Testis (tissue), 2 donors: ENCODE measurements at regions not wholly inside any gene's neighbourhood (a gene's known extent, or its start where the extent isn't known, plus 50 kb on each side); places are given as distances from the start of the nearest gene placed in this dataset.

Experiments used
- DNase-seq: peaks from one replicate; pipeline ENCODE4 v3.0.0-alpha.2; 2019
- H3K27ac ChIP-seq, 2 donors: fragments of 200-600 bp; sonication (generic); one replicate each; pipeline ENCODE4 v1.5.1; 2019
- H3K27me3 ChIP-seq: fragments of 200-600 bp; sonication (generic); one replicate; pipeline ENCODE4 v1.5.1; 2019
- H3K36me3 ChIP-seq: fragments of 200-600 bp; sonication (generic); one replicate; pipeline ENCODE4 v1.5.1; 2017; ENCODE audit warnings: low read depth; ENCODE audit errors: missing control alignments
- H3K4me1 ChIP-seq: fragments of 200-600 bp; sonication (generic); one replicate; pipeline ENCODE4 v1.5.1; 2019
- H3K4me3 ChIP-seq, 2 donors: fragments of 200-600 bp; sonication (generic); one replicate each; pipeline ENCODE4 v1.5.1; 2017 to 2019
- H3K9me3 ChIP-seq: fragments of 200-600 bp; sonication (generic); one replicate; pipeline ENCODE4 v1.5.1; 2017
- POLR2A ChIP-seq: fragments of 450-650 bp; IDR thresholded peaks from one replicate; pipeline ENCODE4 v1.6.1; 2017; ENCODE audit warnings: antibody characterized with exemption, mild to moderate bottlenecking, moderate library complexity
- WGBS, 2 donors: methylation state at CpG; one replicate each; pipeline ENCODE4 v1.1.5; 2018; 5-methylcytosine and 5-hydroxymethylcytosine counted together
- intact Hi-C: fragments of 100-400 bp; cut with DNase I; formaldehyde crosslinking; loops from one replicate; pipeline ENCODE4 v1.15.1; 2023; ENCODE audit warnings: low total_unique reads
- TF ChIP-seq, protein P1 (sequence below), 3 experiments: fragments of 450-650 bp in 2 of 3; fragments of 200-600 bp in 1 of 3; sonication (generic) in 1 of 3; IDR thresholded peaks; one replicate each; pipeline ENCODE4 v1.5.1; 2016 to 2019; ENCODE audit warnings: antibody characterized with exemption in 3 of 3, mild to moderate bottlenecking in 2 of 3, moderate library complexity in 1 of 3

DNA sequence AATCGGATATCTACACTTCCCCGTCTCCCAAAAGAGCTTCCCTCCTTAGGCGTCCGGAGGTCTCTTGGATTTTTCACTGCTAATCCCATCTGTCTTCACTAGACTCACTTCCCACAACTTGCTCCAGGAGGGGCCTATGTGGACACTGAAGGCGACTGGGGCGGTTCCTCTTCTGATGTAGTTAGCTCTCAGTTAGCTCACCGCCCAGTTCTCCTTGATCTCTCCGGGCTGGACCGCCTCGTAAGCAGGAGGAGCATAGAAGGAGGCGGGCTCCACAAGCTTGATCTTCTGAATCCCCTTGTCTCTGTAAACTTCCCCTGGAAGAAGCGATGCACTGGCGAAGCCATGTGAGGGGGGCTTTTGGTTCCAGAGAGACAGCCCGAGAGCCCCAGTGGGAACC lies 112.0 kb upstream of the SELENOP start:
- no peak for TF ChIP-seq POLR2A
- TF ChIP-seq, protein P1, sequence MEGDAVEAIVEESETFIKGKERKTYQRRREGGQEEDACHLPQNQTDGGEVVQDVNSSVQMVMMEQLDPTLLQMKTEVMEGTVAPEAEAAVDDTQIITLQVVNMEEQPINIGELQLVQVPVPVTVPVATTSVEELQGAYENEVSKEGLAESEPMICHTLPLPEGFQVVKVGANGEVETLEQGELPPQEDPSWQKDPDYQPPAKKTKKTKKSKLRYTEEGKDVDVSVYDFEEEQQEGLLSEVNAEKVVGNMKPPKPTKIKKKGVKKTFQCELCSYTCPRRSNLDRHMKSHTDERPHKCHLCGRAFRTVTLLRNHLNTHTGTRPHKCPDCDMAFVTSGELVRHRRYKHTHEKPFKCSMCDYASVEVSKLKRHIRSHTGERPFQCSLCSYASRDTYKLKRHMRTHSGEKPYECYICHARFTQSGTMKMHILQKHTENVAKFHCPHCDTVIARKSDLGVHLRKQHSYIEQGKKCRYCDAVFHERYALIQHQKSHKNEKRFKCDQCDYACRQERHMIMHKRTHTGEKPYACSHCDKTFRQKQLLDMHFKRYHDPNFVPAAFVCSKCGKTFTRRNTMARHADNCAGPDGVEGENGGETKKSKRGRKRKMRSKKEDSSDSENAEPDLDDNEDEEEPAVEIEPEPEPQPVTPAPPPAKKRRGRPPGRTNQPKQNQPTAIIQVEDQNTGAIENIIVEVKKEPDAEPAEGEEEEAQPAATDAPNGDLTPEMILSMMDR (IDR thresholded peaks at IDR 0.05) = no peak
- intact Hi-C loops = no loop called here
- H3K4me3 ChIP-seq = peak overlapping the region in 1 of 2 donors; percentile 38
- H3K9me3 ChIP-seq = no peaks in the 10 kb centered on the region
- no peak for DNase-seq
- 55 to 69% methylated on average over 13 to 14 of the region's 14 CpGs for WGBS, 2 donors
- no peaks in the 10 kb centered on the region for H3K27me3 ChIP-seq
- H3K4me1 ChIP-seq = no peaks in the 10 kb centered on the region
- no peaks in the 10 kb centered on the region for H3K36me3 ChIP-seq
- no peak overlapping the region for H3K27ac ChIP-seq

DNA sequence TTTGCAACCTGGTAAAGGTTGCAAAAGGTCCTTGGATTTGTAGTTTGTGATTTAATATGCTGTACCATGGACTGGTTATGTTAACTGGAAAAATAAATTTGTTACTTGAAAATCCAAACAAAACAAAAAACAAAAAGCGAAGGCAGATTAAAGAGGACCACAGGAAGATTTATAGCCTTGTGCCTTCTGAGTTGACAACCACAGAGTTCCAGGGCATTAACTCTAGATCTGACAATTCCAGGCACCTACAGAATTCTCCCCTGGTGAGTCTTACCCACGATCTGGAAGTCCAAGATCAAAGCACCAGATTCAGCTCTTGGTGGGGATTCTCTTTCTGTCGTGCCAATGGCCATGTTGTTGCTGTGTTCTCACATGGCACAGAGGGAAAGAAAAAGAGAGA lies 107.9 kb upstream of the SELENOP start:
- H3K36me3 ChIP-seq = no peaks in the 10 kb centered on the region
- no peak overlapping the region for H3K27ac ChIP-seq
- H3K4me1 ChIP-seq = no peaks in the 10 kb centered on the region
- H3K27me3 ChIP-seq = no peaks in the 10 kb centered on the region
- TF ChIP-seq POLR2A = no peak
- TF ChIP-seq, protein P1 (IDR thresholded peaks at IDR 0.05) = no peak
- H3K9me3 ChIP-seq = no peaks in the 10 kb centered on the region
- 68 to 72% methylated on average over 3 of the region's 3 CpGs for WGBS, 2 donors
- intact Hi-C loops = no loop called here
- no peak overlapping the region for H3K4me3 ChIP-seq
- DNase-seq = no peak

DNA sequence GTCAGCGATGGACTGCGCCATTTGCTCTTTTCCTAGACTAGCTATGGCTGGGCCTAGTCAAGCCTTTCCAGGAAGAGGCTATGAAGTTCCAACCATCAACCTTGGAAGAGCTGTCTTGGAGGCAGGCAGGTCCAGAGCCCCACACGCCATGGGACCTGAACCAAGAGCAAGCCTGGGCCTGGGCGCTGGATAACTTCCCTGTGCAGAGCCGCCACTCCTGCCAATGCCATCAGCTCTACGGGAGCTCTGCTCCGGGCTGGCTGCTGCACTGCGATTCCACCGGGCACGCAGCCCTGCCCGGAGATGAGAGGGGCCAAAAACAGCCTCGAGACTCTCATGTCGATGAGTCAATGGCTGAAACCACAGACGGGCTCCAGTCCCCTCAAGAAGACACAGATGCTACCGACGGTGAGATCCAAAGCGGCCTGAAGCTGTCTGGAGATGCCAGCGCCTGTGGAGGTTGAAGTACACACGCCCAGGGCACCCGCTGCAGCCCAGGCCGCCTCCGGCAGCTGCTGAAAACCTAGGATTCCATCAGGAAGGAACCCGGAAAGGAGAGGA lies 103.7 kb upstream of the SELENOP start:
- Histone ChIP-seq H3K9me3 (no peaks in the 10 kb centered on the region), H3K4me3 (no peak overlapping the region), H3K27ac (no peak overlapping the region), H3K36me3 (no peaks in the 10 kb centered on the region), H3K27me3 (no peaks in the 10 kb centered on the region), H3K4me1 (no peaks in the 10 kb centered on the region)
- TF ChIP-seq, protein P1 (IDR thresholded peaks at IDR 0.05) = no peak
- no peak for TF ChIP-seq POLR2A
- DNase-seq = no peak
- WGBS, 2 donors = 61 to 85% methylated on average over 4 to 23 of the region's 23 CpGs
- intact Hi-C loops = no loop called here

DNA sequence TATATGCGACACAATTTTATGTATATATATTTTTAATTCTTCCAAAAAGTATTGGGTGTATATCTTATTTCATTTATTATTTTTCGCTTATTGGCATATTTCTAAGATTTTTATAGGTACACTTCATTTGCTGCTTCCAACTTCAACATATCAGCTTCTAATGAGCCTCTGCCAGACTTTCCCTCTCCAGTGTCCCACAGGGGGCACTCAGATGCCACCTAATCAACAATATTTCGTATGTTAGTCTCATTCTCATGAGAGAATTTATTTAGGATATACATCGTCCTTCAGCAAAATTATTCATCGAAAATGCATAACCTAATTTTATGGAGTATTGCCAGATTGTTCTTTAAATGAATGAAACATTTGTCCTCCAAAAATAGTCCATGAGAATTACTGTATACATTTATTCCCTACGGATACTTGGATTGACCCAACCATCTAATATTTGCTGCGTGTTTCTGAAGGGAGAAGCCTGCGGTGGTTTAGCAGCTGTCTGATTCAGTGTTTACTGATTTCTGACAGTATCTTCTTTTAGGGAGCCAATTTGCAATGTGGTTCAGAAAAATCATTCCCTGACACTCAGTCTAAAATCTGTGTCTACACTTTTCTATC lies 100.6 kb upstream of the SELENOP start:
- DNase-seq = no peak
- TF ChIP-seq, protein P1 (IDR thresholded peaks at IDR 0.05) = no peak
- TF ChIP-seq POLR2A = no peak
- WGBS, 2 donors = 86 to 88% methylated on average over 8 of the region's 8 CpGs

More for the DNA sequence above, 100.6 kb upstream of the SELENOP start:
- intact Hi-C loops = no loop called here
- Histone ChIP-seq H3K4me3 (no peak overlapping the region), H3K4me1 (peaks cover 7% of the 10 kb centered on the region), H3K9me3 (no peaks in the 10 kb centered on the region), H3K36me3 (no peaks in the 10 kb centered on the region), H3K27ac (no peak overlapping the region), H3K27me3 (no peaks in the 10 kb centered on the region)
